Neural cell (in vitro differentiated cells): ENCODE measurements at regions not wholly inside any gene's neighbourhood (a gene's known extent, or its start where the extent isn't known, plus 50 kb on each side); places are given as distances from the start of the nearest gene placed in this dataset.

ENCODE experiments used
- H2AFZ ChIP-seq: fragments of 200-600, 300-800 bp; sonication (generic), shearing (Covaris generic); 2 replicates; pipeline ENCODE4 v1.6.0; 2014; ENCODE audit warnings: low read depth, mild to moderate bottlenecking, antibody characterized with exemption, low read length, moderate library complexity
- H3F3A ChIP-seq: fragments of 200-600 bp; shearing (Covaris generic); 2 replicates; pipeline ENCODE4 v1.6.1; 2016; ENCODE audit warnings: mild to moderate bottlenecking, moderate library complexity, mixed read lengths, antibody characterized with exemption, low read length; ENCODE audit not compliant: insufficient read depth, poor library complexity, severe bottlenecking
- H3K27ac ChIP-seq: fragments of 200-600, 300-800 bp; sonication (generic), shearing (Covaris generic); 2 replicates; pipeline ENCODE4 v1.5.1; 2014; ENCODE audit warnings: mild to moderate bottlenecking, low read length, moderate library complexity
- H3K27me3 ChIP-seq: fragments of 300-800, 200-600 bp; sonication (generic), shearing (Covaris generic); 2 replicates; pipeline ENCODE4 v1.6.0; 2014; ENCODE audit warnings: mild to moderate bottlenecking, low read depth, low read length, moderate library complexity; ENCODE audit not compliant: insufficient read depth
- H3K36me3 ChIP-seq: fragments of 300-800, 200-600 bp; sonication (generic), shearing (Covaris generic); 2 replicates; pipeline ENCODE4 v1.5.1; 2014; ENCODE audit warnings: mild to moderate bottlenecking, antibody characterized with exemption, low read length, moderate library complexity; ENCODE audit not compliant: insufficient read depth
- H3K4me2 ChIP-seq: fragments of 300-800, 200-600 bp; sonication (generic), shearing (Covaris generic); 2 replicates; pipeline ENCODE4 v1.6.0; 2014; ENCODE audit warnings: mild to moderate bottlenecking, low read length
- H3K4me3 ChIP-seq: fragments of 300-800, 200-600 bp; sonication (generic), shearing (Covaris generic); 2 replicates; pipeline ENCODE4 v1.5.1; 2014; ENCODE audit warnings: mild to moderate bottlenecking, low read length, moderate library complexity
- H3K79me2 ChIP-seq: fragments of 200-600 bp; shearing (Covaris generic); replicated peaks from 2 replicates; pipeline ENCODE4 v1.6.0; 2014; ENCODE audit warnings: mild to moderate bottlenecking, low read length, moderate library complexity; ENCODE audit not compliant: insufficient read depth
- H3K9ac ChIP-seq: fragments of 300-800, 200-600 bp; sonication (generic), shearing (Covaris generic); 2 replicates; pipeline ENCODE4 v1.6.1; 2016; ENCODE audit warnings: mild to moderate bottlenecking, low read length, mixed read lengths
- H3K9me2 ChIP-seq: fragments of 200-600 bp; shearing (Covaris generic); 2 replicates; pipeline ENCODE4 v1.6.1; 2016; ENCODE audit warnings: mild to moderate bottlenecking, low read length, mixed read lengths; ENCODE audit not compliant: insufficient read depth
- H3K9me3 ChIP-seq: fragments of 200-600, 300-800 bp; sonication (generic), shearing (Covaris generic); 2 replicates; pipeline ENCODE4 v1.6.1; 2016; ENCODE audit warnings: mild to moderate bottlenecking, mixed run types, low read length, moderate library complexity, mixed read lengths
- H4K20me1 ChIP-seq: fragments of 200-600 bp; shearing (Covaris generic); 2 replicates; pipeline ENCODE4 v1.6.1; 2016; ENCODE audit warnings: mild to moderate bottlenecking, mixed run types; ENCODE audit not compliant: insufficient read depth
- CTCF ChIP-seq: fragments of 450-650 bp; IDR thresholded peaks from 2 replicates; pipeline ENCODE4 v1.5.1; 2014; ENCODE audit warnings: antibody characterized with exemption, mild to moderate bottlenecking, moderate library complexity; ENCODE audit not compliant: poor library complexity, severe bottlenecking
- EP300 ChIP-seq: fragments of 450-650 bp; conservative IDR thresholded peaks from 2 replicates; pipeline ENCODE4 v1.6.1; 2014; ENCODE audit warnings: antibody characterized with exemption, mild to moderate bottlenecking, moderate library complexity; ENCODE audit not compliant: poor library complexity, severe bottlenecking
- EZH2 ChIP-seq: fragments of 200-600, 300-800 bp; shearing (Covaris generic), sonication (generic); IDR thresholded peaks from 2 replicates; pipeline ENCODE4 v1.6.1; 2014; ENCODE audit warnings: antibody characterized with exemption, low read length, borderline replicate concordance, mild to moderate bottlenecking; ENCODE audit not compliant: insufficient read depth, poor library complexity, severe bottlenecking
- MXI1 ChIP-seq: fragments of 450-650 bp; conservative IDR thresholded peaks from 2 replicates; pipeline ENCODE4 v1.6.1; 2014; ENCODE audit warnings: antibody characterized with exemption, mild to moderate bottlenecking; ENCODE audit not compliant: poor library complexity, severe bottlenecking
- POLR2AphosphoS5 ChIP-seq: IDR thresholded peaks from 2 replicates; pipeline ENCODE4 v1.6.1; 2012
- RAD21 ChIP-seq: fragments of 450-650 bp; conservative IDR thresholded peaks from 2 replicates; pipeline ENCODE4 v1.6.1; 2014; ENCODE audit warnings: antibody characterized with exemption, mild to moderate bottlenecking, moderate library complexity
- REST ChIP-seq: IDR thresholded peaks from 2 replicates; pipeline ENCODE4 v1.6.1; 2012; ENCODE audit warnings: borderline replicate concordance
- SMC3 ChIP-seq: fragments of 450-650 bp; conservative IDR thresholded peaks from 2 replicates; pipeline ENCODE4 v1.6.1; 2014; ENCODE audit warnings: antibody characterized with exemption, mild to moderate bottlenecking, moderate library complexity; ENCODE audit not compliant: poor library complexity
- TAF1 ChIP-seq: IDR thresholded peaks from 2 replicates; pipeline ENCODE4 v1.6.1; 2012; ENCODE audit warnings: low read depth

GRCh38 chr16:51755039-51755501 lies 604.0 kb upstream of the SALL1 start:
- Histone ChIP-seq H3K9ac (no peak overlapping the region), H3K9me3 (no peaks in the 10 kb centered on the region)
- TF ChIP-seq SMC3 (no peak), MXI1 (no peak), EP300 (no peak), POLR2AphosphoS5 (no peak), EZH2 (no peak), RAD21 (no peak)

GRCh38 chr16:51753467-51754127 lies 602.5 kb upstream of the SALL1 start:
- Histone ChIP-seq H3K9me2 (no peaks in the 10 kb centered on the region), H4K20me1 (no peaks in the 10 kb centered on the region), H3K27ac (no peak overlapping the region), H3F3A (no peaks in the 10 kb centered on the region), H3K9me3 (no peaks in the 10 kb centered on the region), H3K27me3 (no peaks in the 10 kb centered on the region), H3K36me3 (no peaks in the 10 kb centered on the region), H3K4me2 (no peak overlapping the region), H2AFZ (no peak overlapping the region), H3K9ac (no peak overlapping the region), H3K4me3 (no peak overlapping the region), H3K79me2 (no peaks in the 10 kb centered on the region)
- no peak for TF ChIP-seq EZH2
- TF ChIP-seq RAD21: no peak
- TF ChIP-seq EP300: no peak
- no peak for TF ChIP-seq SMC3
- no peak for TF ChIP-seq MXI1
- no peak for TF ChIP-seq REST
- TF ChIP-seq CTCF: no peak
- no peak for TF ChIP-seq TAF1
- TF ChIP-seq POLR2AphosphoS5: no peak

More at GRCh38 chr16:51755039-51755501, 604.0 kb upstream of the SALL1 start:
- H3K9me2 ChIP-seq: no peaks in the 10 kb centered on the region
- H3F3A ChIP-seq: no peaks in the 10 kb centered on the region
- no peak overlapping the region for H2AFZ ChIP-seq
- H3K27me3 ChIP-seq: no peaks in the 10 kb centered on the region
- no peaks in the 10 kb centered on the region for H3K79me2 ChIP-seq
- H3K27ac ChIP-seq: no peak overlapping the region
- no peaks in the 10 kb centered on the region for H3K36me3 ChIP-seq
- no peaks in the 10 kb centered on the region for H4K20me1 ChIP-seq
- H3K4me3 ChIP-seq: no peak overlapping the region
- H3K4me2 ChIP-seq: no peak overlapping the region
